ENCODE measurements at regions not wholly inside any gene's neighbourhood (a gene's known extent, or its start where the extent isn't known, plus 50 kb on each side); places are given as distances from the start of the nearest gene placed in this dataset.
A peak's percentile ranks its signal among the peaks of the same experiment; 100 is the strongest.

GRCh38 chr1:108028841-108029388 lies 63.9 kb upstream of the VAV3 start:
- H3K23ac ChIP-seq (ENCODE audit: low read depth, low read length, poor library complexity) = no peak overlapping the region
- H3K4me3 ChIP-seq (ENCODE audit: low read length in 2 of 2) = no peak overlapping the region
- no peak overlapping the region for H3K4ac ChIP-seq (ENCODE audit: low read length)
- H3K18ac ChIP-seq (ENCODE audit: low read length) = no peak overlapping the region
- H3K27ac ChIP-seq (replicated peaks; ENCODE audit: low read length) = no peak overlapping the region
- H4K8ac ChIP-seq (ENCODE audit: low read depth, low read length) = no peak overlapping the region
- no peak overlapping the region for H2BK12ac ChIP-seq (ENCODE audit: low read length)
- peaks cover 6% of the 10 kb centered on the region in 2 donors for H3K4me1 ChIP-seq (ENCODE audit: control insufficient read depth in 2 of 2, insufficient read depth in 1 of 2, low read depth in 1 of 2, low read length in 2 of 2)
- H3K79me1 ChIP-seq (ENCODE audit: low read depth, low read length) = no peaks in the 10 kb centered on the region
- H3K27me3 ChIP-seq (ENCODE audit: control insufficient read depth in 3 of 3, insufficient read depth in 3 of 3, low read depth in 1 of 3, low read length in 3 of 3) = no peaks in the 10 kb centered on the region
- H4K91ac ChIP-seq (ENCODE audit: low read depth, low read length, poor library complexity) = no peak overlapping the region
- no peak for DNase-seq (ENCODE audit: low spot score)
- H2AFZ ChIP-seq (ENCODE audit: low read length) = no peak overlapping the region
- no peak overlapping the region for H2BK15ac ChIP-seq (ENCODE audit: low read length)
- H2BK5ac ChIP-seq (ENCODE audit: low read length) = no peak overlapping the region
- no peak overlapping the region for H2BK120ac ChIP-seq (ENCODE audit: low read depth, low read length)
- no peak overlapping the region for H3K9ac ChIP-seq (ENCODE audit: low read depth, low read length, poor library complexity)
- H3K4me2 ChIP-seq (ENCODE audit: insufficient read depth, low read length, poor library complexity, severe bottlenecking) = no peak overlapping the region
- no peak overlapping the region for H3K14ac ChIP-seq (ENCODE audit: low read length)
- H2AK5ac ChIP-seq (ENCODE audit: low read depth, low read length) = no peak overlapping the region
- H3K9me3 ChIP-seq (replicated peaks in 1 of 2; ENCODE audit: control insufficient read depth in 2 of 2, insufficient read depth in 1 of 2, low read depth in 1 of 2, low read length in 2 of 2) = no peaks in the 10 kb centered on the region
- H3K36me3 ChIP-seq (replicated peaks in 1 of 2; ENCODE audit: control insufficient read depth in 2 of 2, insufficient read depth in 2 of 2, low read length in 2 of 2) = no peaks in the 10 kb centered on the region
- no CpG with 5 or more reads among the region's 1 CpG for WGBS, 2 donors (ENCODE audit: extremely low coverage in 2 of 2, insufficient read length in 2 of 2, insufficient replicate concordance in 1 of 2)

GRCh38 chr1:108027389-108027788 lies 62.4 kb upstream of the VAV3 start:
- Histone ChIP-seq H3K14ac (ENCODE audit: low read length) (no peak overlapping the region), H2BK5ac (ENCODE audit: low read length) (no peak overlapping the region)
- no CpG with 5 or more reads among the region's 1 CpG for WGBS, 2 donors (ENCODE audit: extremely low coverage in 2 of 2, insufficient read length in 2 of 2, insufficient replicate concordance in 1 of 2)

DNA sequence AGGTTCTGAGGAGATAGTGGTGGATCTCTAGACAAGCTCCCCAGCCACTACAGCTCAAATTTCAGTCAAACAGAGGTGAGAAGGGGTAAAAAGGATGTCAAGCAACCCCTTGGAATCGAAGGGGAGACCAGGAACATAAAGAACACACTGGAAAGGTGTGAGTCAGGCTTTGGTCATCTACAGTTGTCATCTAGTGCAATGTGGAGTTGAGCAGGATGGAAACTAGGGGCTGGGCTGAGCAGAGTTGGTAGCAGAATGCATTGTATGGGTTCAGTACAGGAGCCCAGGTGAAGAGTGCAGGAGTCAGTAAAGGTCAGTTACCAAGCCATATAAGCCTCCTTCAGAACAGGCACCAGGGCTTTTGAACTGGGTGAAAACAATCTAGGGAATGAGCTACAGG lies 52.7 kb upstream of the VAV3 start:
- no peak overlapping the region for H3K27ac ChIP-seq (replicated peaks; ENCODE audit: low read length)
- no peak overlapping the region for H4K91ac ChIP-seq (ENCODE audit: low read depth, low read length, poor library complexity)
- no peak overlapping the region for H2BK120ac ChIP-seq (ENCODE audit: low read depth, low read length)
- H3K36me3 ChIP-seq (replicated peaks in 1 of 2; ENCODE audit: control insufficient read depth in 2 of 2, insufficient read depth in 2 of 2, low read length in 2 of 2) = no peaks in the 10 kb centered on the region
- H3K23ac ChIP-seq (ENCODE audit: low read depth, low read length, poor library complexity) = peak overlapping the region; percentile 61
- H3K79me1 ChIP-seq (ENCODE audit: low read depth, low read length) = no peaks in the 10 kb centered on the region
- no peak overlapping the region for H3K4me2 ChIP-seq (ENCODE audit: insufficient read depth, low read length, poor library complexity, severe bottlenecking)
- no peaks in the 10 kb centered on the region for H3K9me3 ChIP-seq (replicated peaks in 1 of 2; ENCODE audit: control insufficient read depth in 2 of 2, insufficient read depth in 1 of 2, low read depth in 1 of 2, low read length in 2 of 2)
- no peak overlapping the region for H2AFZ ChIP-seq (ENCODE audit: low read length)
- H3K9ac ChIP-seq (ENCODE audit: low read depth, low read length, poor library complexity) = no peak overlapping the region
- no peak overlapping the region for H2BK5ac ChIP-seq (ENCODE audit: low read length)
- no peak for DNase-seq (ENCODE audit: low spot score)
- no peak overlapping the region for H2BK15ac ChIP-seq (ENCODE audit: low read length)
- no peak overlapping the region for H4K8ac ChIP-seq (ENCODE audit: low read depth, low read length)
- H2BK12ac ChIP-seq (ENCODE audit: low read length) = no peak overlapping the region
- no peaks in the 10 kb centered on the region for H3K27me3 ChIP-seq (ENCODE audit: control insufficient read depth in 3 of 3, insufficient read depth in 3 of 3, low read depth in 1 of 3, low read length in 3 of 3)
- H3K14ac ChIP-seq (ENCODE audit: low read length) = no peak overlapping the region
- peak overlapping the region; percentile 53 for H3K18ac ChIP-seq (ENCODE audit: low read length)
- no peak overlapping the region for H3K4me3 ChIP-seq (ENCODE audit: low read length in 2 of 2)
- H3K4me1 ChIP-seq (ENCODE audit: control insufficient read depth in 2 of 2, insufficient read depth in 1 of 2, low read depth in 1 of 2, low read length in 2 of 2) = peaks cover 6 to 21% of the 10 kb centered on the region in 2 donors
- WGBS, 2 donors (ENCODE audit: extremely low coverage in 2 of 2, insufficient read length in 2 of 2, insufficient replicate concordance in 1 of 2) = no CpG with 5 or more reads among the region's 1 CpG
- H3K4ac ChIP-seq (ENCODE audit: low read length) = no peak overlapping the region
- no peak overlapping the region for H2AK5ac ChIP-seq (ENCODE audit: low read depth, low read length)

More at GRCh38 chr1:108027389-108027788, 62.4 kb upstream of the VAV3 start:
- H3K27ac ChIP-seq (replicated peaks; ENCODE audit: low read length) = no peak overlapping the region
- no peak overlapping the region for H2BK120ac ChIP-seq (ENCODE audit: low read depth, low read length)
- H2AK5ac ChIP-seq (ENCODE audit: low read depth, low read length) = no peak overlapping the region
- no peak overlapping the region for H2AFZ ChIP-seq (ENCODE audit: low read length)
- H3K4me1 ChIP-seq (ENCODE audit: control insufficient read depth in 2 of 2, insufficient read depth in 1 of 2, low read depth in 1 of 2, low read length in 2 of 2) = peaks cover 0 to 3% of the 10 kb centered on the region in 2 donors
- no peak overlapping the region for H3K23ac ChIP-seq (ENCODE audit: low read depth, low read length, poor library complexity)
- H3K4ac ChIP-seq (ENCODE audit: low read length) = no peak overlapping the region
- no peak overlapping the region for H3K4me3 ChIP-seq (ENCODE audit: low read length in 2 of 2)
- H4K91ac ChIP-seq (ENCODE audit: low read depth, low read length, poor library complexity) = no peak overlapping the region
- H3K27me3 ChIP-seq (ENCODE audit: control insufficient read depth in 3 of 3, insufficient read depth in 3 of 3, low read depth in 1 of 3, low read length in 3 of 3) = no peaks in the 10 kb centered on the region
- no peak overlapping the region for H2BK12ac ChIP-seq (ENCODE audit: low read length)
- no peaks in the 10 kb centered on the region for H3K36me3 ChIP-seq (replicated peaks in 1 of 2; ENCODE audit: control insufficient read depth in 2 of 2, insufficient read depth in 2 of 2, low read length in 2 of 2)
- no peaks in the 10 kb centered on the region for H3K79me1 ChIP-seq (ENCODE audit: low read depth, low read length)
- DNase-seq (ENCODE audit: low spot score) = no peak
- no peak overlapping the region for H3K9ac ChIP-seq (ENCODE audit: low read depth, low read length, poor library complexity)
- H3K9me3 ChIP-seq (replicated peaks in 1 of 2; ENCODE audit: control insufficient read depth in 2 of 2, insufficient read depth in 1 of 2, low read depth in 1 of 2, low read length in 2 of 2) = no peaks in the 10 kb centered on the region
- no peak overlapping the region for H3K4me2 ChIP-seq (ENCODE audit: insufficient read depth, low read length, poor library complexity, severe bottlenecking)
- no peak overlapping the region for H3K18ac ChIP-seq (ENCODE audit: low read length)
- H4K8ac ChIP-seq (ENCODE audit: low read depth, low read length) = no peak overlapping the region
- no peak overlapping the region for H2BK15ac ChIP-seq (ENCODE audit: low read length)

GRCh38 chr1:108016451-108016920 lies 51.5 kb upstream of the VAV3 start:
- Histone ChIP-seq H3K79me1 (ENCODE audit: low read depth, low read length) (no peaks in the 10 kb centered on the region), H2BK120ac (ENCODE audit: low read depth, low read length) (no peak overlapping the region), H4K91ac (ENCODE audit: low read depth, low read length, poor library complexity) (no peak overlapping the region), H3K23ac (ENCODE audit: low read depth, low read length, poor library complexity) (no peak overlapping the region), H3K9ac (ENCODE audit: low read depth, low read length, poor library complexity) (no peak overlapping the region), H2BK12ac (ENCODE audit: low read length) (no peak overlapping the region), H3K4me1 (ENCODE audit: control insufficient read depth in 2 of 2, insufficient read depth in 1 of 2, low read depth in 1 of 2, low read length in 2 of 2) (peaks cover 6 to 16% of the 10 kb centered on the region in 2 donors), H4K8ac (ENCODE audit: low read depth, low read length) (no peak overlapping the region), H2BK15ac (ENCODE audit: low read length) (no peak overlapping the region), H2AK5ac (ENCODE audit: low read depth, low read length) (no peak overlapping the region), H3K4me3 (ENCODE audit: low read length in 2 of 2) (no peak overlapping the region), H3K9me3 (replicated peaks in 1 of 2; ENCODE audit: control insufficient read depth in 2 of 2, insufficient read depth in 1 of 2, low read depth in 1 of 2, low read length in 2 of 2) (no peaks in the 10 kb centered on the region), H3K27ac (replicated peaks; ENCODE audit: low read length) (no peak overlapping the region), H2AFZ (ENCODE audit: low read length) (peak overlapping the region; percentile 78), H3K4ac (ENCODE audit: low read length) (no peak overlapping the region), H3K36me3 (replicated peaks in 1 of 2; ENCODE audit: control insufficient read depth in 2 of 2, insufficient read depth in 2 of 2, low read length in 2 of 2) (no peaks in the 10 kb centered on the region), H3K27me3 (ENCODE audit: control insufficient read depth in 3 of 3, insufficient read depth in 3 of 3, low read depth in 1 of 3, low read length in 3 of 3) (no peaks in the 10 kb centered on the region), H3K14ac (ENCODE audit: low read length) (no peak overlapping the region), H2BK5ac (ENCODE audit: low read length) (no peak overlapping the region), H3K18ac (ENCODE audit: low read length) (no peak overlapping the region), H3K4me2 (ENCODE audit: insufficient read depth, low read length, poor library complexity, severe bottlenecking) (no peak overlapping the region)
- DNase-seq (ENCODE audit: low spot score) = no peak
- no CpG with 5 or more reads among the region's 4 CpGs for WGBS, 2 donors (ENCODE audit: extremely low coverage in 2 of 2, insufficient read length in 2 of 2, insufficient replicate concordance in 1 of 2)
